GM12878 (cell line): ENCODE measurements at regions not wholly inside any gene's neighbourhood (a gene's known extent, or its start where the extent isn't known, plus 50 kb on each side); places are given as distances from the start of the nearest gene placed in this dataset.

Experiments
- BCLAF1 ChIP-seq: fragments of 450-650 bp; IDR thresholded peaks from 2 replicates; pipeline ENCODE4 v1.6.1; 2017; ENCODE audit warnings: antibody characterized with exemption, mild to moderate bottlenecking, moderate library complexity
- ELK1 ChIP-seq: IDR thresholded peaks from 2 replicates; pipeline ENCODE4 v1.6.1; 2012; ENCODE audit warnings: low read depth, low read length, improper control_type of control experiment
- GABPA ChIP-seq: IDR thresholded peaks from 2 replicates; pipeline ENCODE4 v1.6.1; 2014; ENCODE audit warnings: antibody characterized with exemption, low read depth, mild to moderate bottlenecking, inconsistent platforms
- RB1 ChIP-seq: fragments of 450-650 bp; formaldehyde crosslinking; IDR thresholded peaks from 2 replicates; pipeline ENCODE4 v1.6.1; 2017; ENCODE audit warnings: mild to moderate bottlenecking, borderline replicate concordance
- SKIL ChIP-seq: fragments of 450-650 bp; IDR thresholded peaks from 2 replicates; pipeline ENCODE4 v1.6.1; 2017; ENCODE audit warnings: mild to moderate bottlenecking, low read depth, inconsistent platforms; ENCODE audit not compliant: poor library complexity, severe bottlenecking
- SPI1 ChIP-seq: IDR thresholded peaks from 2 replicates; pipeline ENCODE4 v1.6.1; 2011; ENCODE audit warnings: low read depth, mild to moderate bottlenecking, low read length, moderate library complexity, borderline replicate concordance; ENCODE audit not compliant: insufficient read depth
- TARDBP ChIP-seq: IDR thresholded peaks from 2 replicates; pipeline ENCODE4 v1.6.1; 2016; ENCODE audit warnings: borderline replicate concordance
- YY1 ChIP-seq: IDR thresholded peaks from 2 replicates; pipeline ENCODE4 v1.6.1; 2011; ENCODE audit warnings: low read depth, mild to moderate bottlenecking, low read length
- ZNF592 ChIP-seq: fragments of 450-650 bp; IDR thresholded peaks from 2 replicates; pipeline ENCODE4 v1.6.1; 2017; ENCODE audit warnings: mild to moderate bottlenecking, moderate library complexity

DNA sequence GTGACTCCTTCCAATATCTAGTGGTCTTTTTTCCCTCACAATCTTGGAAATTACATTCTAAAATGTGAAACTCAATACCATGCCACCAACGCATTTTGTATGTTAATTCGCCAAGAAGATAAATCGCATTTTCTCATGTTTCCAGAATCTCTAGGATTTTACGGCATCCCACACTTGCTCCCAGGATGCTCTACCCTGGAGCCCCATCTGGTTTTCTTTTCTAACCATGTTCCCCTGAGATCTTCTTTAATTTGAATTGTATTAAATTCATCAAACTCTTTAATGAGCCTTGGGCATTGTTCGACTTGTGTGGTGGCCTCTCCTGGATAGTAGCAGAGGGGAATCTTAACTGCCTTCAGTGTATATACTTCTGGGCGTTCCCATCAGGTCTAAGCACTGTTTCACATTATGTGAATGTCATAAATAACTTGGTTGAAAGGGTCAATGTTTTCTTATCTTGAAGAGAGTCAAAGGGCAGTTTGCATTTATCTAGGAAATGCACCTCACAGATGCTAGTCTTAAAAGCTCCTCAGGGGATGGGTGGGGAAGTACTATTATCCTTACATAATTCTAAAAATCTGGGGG, 169.1 kb upstream of the MEOX2 start (continued):
- TF ChIP-seq YY1 (no peak), SKIL (no peak), ZNF592 (no peak), RB1 (no peak), SPI1 (no peak), BCLAF1 (no peak), GABPA (no peak), ELK1 (no peak), TARDBP (no peak)
- TF ChIP-seq, all 136 proteins: peak for 0
